DOHH2 (cell line): ENCODE measurements at regions not wholly inside any gene's neighbourhood (a gene's known extent, or its start where the extent isn't known, plus 50 kb on each side); places are given as distances from the start of the nearest gene placed in this dataset.

Experiments used
- H3F3A ChIP-seq: fragments of 200-600 bp; sonication (generic), shearing (Covaris generic); 2 replicates; pipeline ENCODE4 v1.6.0; 2016; ENCODE audit warnings: antibody characterized with exemption, mild to moderate bottlenecking; ENCODE audit not compliant: control insufficient read depth, insufficient read depth
- H3K27ac ChIP-seq: fragments of 200-600 bp; sonication (generic); 2 replicates; pipeline ENCODE4 v1.5.1; 2014; ENCODE audit warnings: low read depth, mild to moderate bottlenecking, low read length, moderate library complexity
- H3K27me3 ChIP-seq: fragments of 200-600 bp; sonication (generic); 2 replicates; pipeline ENCODE4 v1.6.1; 2014; ENCODE audit warnings: mild to moderate bottlenecking, low read length, mixed read lengths; ENCODE audit not compliant: control insufficient read depth
- H3K36me3 ChIP-seq: fragments of 200-600 bp; sonication (generic); 2 replicates; pipeline ENCODE4 v1.6.1; 2014; ENCODE audit warnings: mild to moderate bottlenecking, low read length, moderate library complexity, mixed read lengths; ENCODE audit not compliant: control insufficient read depth
- H3K4me1 ChIP-seq: fragments of 200-600 bp; sonication (generic); 2 replicates; pipeline ENCODE4 v1.6.1; 2014; ENCODE audit warnings: mild to moderate bottlenecking, low read length, mixed read lengths; ENCODE audit not compliant: control insufficient read depth
- H3K4me2 ChIP-seq: fragments of 200-600 bp; sonication (generic); 2 replicates; pipeline ENCODE4 v1.6.0; 2014; ENCODE audit warnings: mild to moderate bottlenecking, low read length, moderate library complexity
- H3K4me3 ChIP-seq: fragments of 200-600 bp; sonication (generic); 2 replicates; pipeline ENCODE4 v1.5.1; 2014; ENCODE audit warnings: mild to moderate bottlenecking, low read length, mixed read lengths
- H3K79me2 ChIP-seq: fragments of 200-600 bp; sonication (generic); 2 replicates; pipeline ENCODE4 v1.6.1; 2014; ENCODE audit warnings: mild to moderate bottlenecking, low read length, mixed read lengths; ENCODE audit not compliant: control insufficient read depth
- H3K9me2 ChIP-seq: fragments of 200-600 bp; sonication (generic); replicated peaks from 2 replicates; pipeline ENCODE4 v1.6.1; 2014; ENCODE audit warnings: mild to moderate bottlenecking, low read length, mixed read lengths; ENCODE audit not compliant: control insufficient read depth
- H3K9me3 ChIP-seq: fragments of 200-600 bp; sonication (generic); 2 replicates; pipeline ENCODE4 v1.6.1; 2014; ENCODE audit warnings: antibody characterized with exemption, low read length, mixed read lengths; ENCODE audit not compliant: control insufficient read depth, insufficient read depth
- H4K20me1 ChIP-seq: fragments of 200-600 bp; sonication (generic); 2 replicates; pipeline ENCODE4 v1.6.0; 2014; ENCODE audit warnings: low read depth, mild to moderate bottlenecking, antibody characterized with exemption, low read length, moderate library complexity; ENCODE audit not compliant: control insufficient read depth, insufficient read depth
- EZH2phosphoT487 ChIP-seq: fragments of 200-600 bp; sonication (generic); IDR thresholded peaks from 2 replicates; pipeline ENCODE4 v1.6.1; 2017; ENCODE audit warnings: borderline replicate concordance, mild to moderate bottlenecking, antibody characterized with exemption, low read length, moderate library complexity, mixed read lengths
- TF ChIP-seq, protein P1 (sequence below): fragments of 200-600 bp; sonication (generic); IDR thresholded peaks from one replicate; pipeline ENCODE4 v1.5.1; 2014; ENCODE audit warnings: antibody characterized with exemption, mild to moderate bottlenecking, low read depth, low read length; ENCODE audit not compliant: poor library complexity, severe bottlenecking

DNA sequence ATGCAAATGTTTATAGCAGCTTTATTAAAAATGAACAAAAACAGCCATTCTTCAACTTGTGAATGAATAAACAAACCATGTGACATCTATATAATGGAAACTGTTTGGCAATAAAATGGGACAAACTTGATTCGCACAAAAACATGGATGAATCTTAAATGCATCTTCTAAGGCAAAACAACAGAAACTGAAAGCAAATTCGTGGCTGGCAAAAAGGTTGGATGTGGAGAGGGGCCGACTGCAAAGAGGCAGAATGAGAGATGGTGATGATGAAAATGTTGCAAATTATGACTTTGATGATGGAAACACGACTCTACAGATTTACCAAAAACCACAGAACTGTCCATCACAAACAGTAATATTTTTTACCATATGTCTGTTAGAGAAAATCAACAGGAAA is 327.0 kb upstream of the NR5A2 start:
- Histone ChIP-seq H3K9me3 (no peaks in the 10 kb centered on the region), H3K9me2 (no peaks in the 10 kb centered on the region), H4K20me1 (no peaks in the 10 kb centered on the region), H3K27me3 (0 out of 2 replicates have a peak, but pooled peaks cover 4% of the 10 kb centered on the region), H3K36me3 (no peaks in the 10 kb centered on the region), H3K27ac (no peak overlapping the region), H3K4me2 (no peak overlapping the region), H3K4me3 (no peak overlapping the region), H3K4me1 (no peaks in the 10 kb centered on the region), H3F3A (no peaks in the 10 kb centered on the region), H3K79me2 (no peaks in the 10 kb centered on the region)
- TF ChIP-seq, protein P1, sequence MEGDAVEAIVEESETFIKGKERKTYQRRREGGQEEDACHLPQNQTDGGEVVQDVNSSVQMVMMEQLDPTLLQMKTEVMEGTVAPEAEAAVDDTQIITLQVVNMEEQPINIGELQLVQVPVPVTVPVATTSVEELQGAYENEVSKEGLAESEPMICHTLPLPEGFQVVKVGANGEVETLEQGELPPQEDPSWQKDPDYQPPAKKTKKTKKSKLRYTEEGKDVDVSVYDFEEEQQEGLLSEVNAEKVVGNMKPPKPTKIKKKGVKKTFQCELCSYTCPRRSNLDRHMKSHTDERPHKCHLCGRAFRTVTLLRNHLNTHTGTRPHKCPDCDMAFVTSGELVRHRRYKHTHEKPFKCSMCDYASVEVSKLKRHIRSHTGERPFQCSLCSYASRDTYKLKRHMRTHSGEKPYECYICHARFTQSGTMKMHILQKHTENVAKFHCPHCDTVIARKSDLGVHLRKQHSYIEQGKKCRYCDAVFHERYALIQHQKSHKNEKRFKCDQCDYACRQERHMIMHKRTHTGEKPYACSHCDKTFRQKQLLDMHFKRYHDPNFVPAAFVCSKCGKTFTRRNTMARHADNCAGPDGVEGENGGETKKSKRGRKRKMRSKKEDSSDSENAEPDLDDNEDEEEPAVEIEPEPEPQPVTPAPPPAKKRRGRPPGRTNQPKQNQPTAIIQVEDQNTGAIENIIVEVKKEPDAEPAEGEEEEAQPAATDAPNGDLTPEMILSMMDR = no peak
- no peak for TF ChIP-seq EZH2phosphoT487

DNA sequence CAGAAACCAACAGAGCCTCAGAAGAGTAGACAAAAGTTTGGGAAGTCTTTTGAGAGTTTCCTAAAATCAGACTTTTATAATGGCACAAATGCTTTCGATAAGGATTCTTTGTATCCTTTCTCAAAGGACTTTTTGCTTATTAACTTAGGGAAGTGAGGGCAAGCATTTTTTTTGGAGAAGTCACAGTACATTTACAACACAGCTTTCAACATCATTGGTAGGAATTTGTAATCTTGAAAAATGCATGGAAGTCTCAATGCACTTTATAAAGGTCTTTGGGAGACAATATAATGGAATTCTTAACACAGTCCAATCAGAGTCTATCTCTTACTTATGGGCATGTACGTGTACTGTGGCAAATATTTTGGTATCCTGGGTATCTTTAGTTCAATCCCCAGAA is 325.8 kb upstream of the NR5A2 start:
- TF ChIP-seq EZH2phosphoT487 = no peak
- TF ChIP-seq, protein P1 = no peak

DNA sequence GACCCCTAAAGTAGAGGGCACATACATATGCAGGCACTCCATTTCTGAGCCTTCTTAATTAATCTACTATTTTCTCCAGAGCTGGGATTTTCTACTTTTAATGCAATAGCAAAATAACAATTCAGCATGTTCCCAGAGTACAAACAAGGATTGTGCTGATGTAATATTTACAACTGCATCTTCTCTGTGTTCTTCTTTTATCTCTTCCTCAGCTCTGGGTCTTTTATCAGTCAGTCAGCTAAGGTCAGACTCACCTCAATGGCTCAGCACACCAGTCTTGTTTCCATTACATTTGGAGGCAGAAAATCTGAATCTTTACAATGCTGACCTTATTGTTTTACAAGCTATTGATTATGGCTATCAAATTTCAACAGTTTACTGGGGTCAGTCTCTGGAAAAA is 323.3 kb upstream of the NR5A2 start:
- H3K4me2 ChIP-seq = no peak overlapping the region
- H3F3A ChIP-seq = no peaks in the 10 kb centered on the region
- H3K9me2 ChIP-seq = no peaks in the 10 kb centered on the region
- no peaks in the 10 kb centered on the region for H3K27me3 ChIP-seq
- no peaks in the 10 kb centered on the region for H3K4me1 ChIP-seq
- no peaks in the 10 kb centered on the region for H4K20me1 ChIP-seq
- H3K4me3 ChIP-seq = no peak overlapping the region
- TF ChIP-seq, protein P1 = no peak
- no peak for TF ChIP-seq EZH2phosphoT487
- H3K79me2 ChIP-seq = no peaks in the 10 kb centered on the region
- H3K27ac ChIP-seq = no peak overlapping the region
- H3K36me3 ChIP-seq = no peaks in the 10 kb centered on the region
- H3K9me3 ChIP-seq = no peaks in the 10 kb centered on the region

More for the DNA sequence above, 325.8 kb upstream of the NR5A2 start:
- Histone ChIP-seq H3K4me2 (no peak overlapping the region), H3K9me3 (no peaks in the 10 kb centered on the region), H3K4me1 (no peaks in the 10 kb centered on the region), H3K27me3 (no peaks in the 10 kb centered on the region), H3K79me2 (no peaks in the 10 kb centered on the region), H3F3A (no peaks in the 10 kb centered on the region), H3K36me3 (no peaks in the 10 kb centered on the region), H3K4me3 (no peak overlapping the region), H4K20me1 (no peaks in the 10 kb centered on the region), H3K9me2 (no peaks in the 10 kb centered on the region), H3K27ac (no peak overlapping the region)

DNA sequence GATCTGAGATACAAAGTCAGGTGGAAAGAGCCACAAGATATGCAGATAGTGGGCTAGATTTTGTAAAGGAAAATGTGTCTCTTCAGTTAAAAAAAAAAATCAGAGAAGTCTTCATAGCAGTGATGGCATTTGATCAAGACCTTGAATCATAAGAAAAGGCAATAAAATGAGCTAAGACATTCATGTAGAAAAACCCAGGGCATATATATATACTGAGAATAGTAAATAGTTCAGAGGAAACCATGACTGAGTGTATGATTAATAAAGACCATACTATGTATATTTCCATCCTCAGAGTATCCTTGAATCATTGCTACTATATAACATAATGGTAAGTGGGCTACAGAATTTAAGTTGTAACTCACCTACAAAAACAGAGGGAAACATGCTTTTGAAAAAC is 321.7 kb upstream of the NR5A2 start:
- Histone ChIP-seq H3K27ac (no peak overlapping the region), H3K79me2 (no peaks in the 10 kb centered on the region), H3F3A (no peaks in the 10 kb centered on the region), H3K4me1 (no peaks in the 10 kb centered on the region), H3K27me3 (no peaks in the 10 kb centered on the region), H3K36me3 (no peaks in the 10 kb centered on the region), H3K4me3 (no peak overlapping the region), H3K9me2 (no peaks in the 10 kb centered on the region), H4K20me1 (no peaks in the 10 kb centered on the region), H3K9me3 (peaks cover 3% of the 10 kb centered on the region; the same call in 1 of the 2 replicates), H3K4me2 (no peak overlapping the region)
- TF ChIP-seq, protein P1 = no peak
- TF ChIP-seq EZH2phosphoT487 = no peak
